ENCODE measurements at regions not wholly inside any gene's neighbourhood (a gene's known extent, or its start where the extent isn't known, plus 50 kb on each side); places are given as distances from the start of the nearest gene placed in this dataset.

DNA sequence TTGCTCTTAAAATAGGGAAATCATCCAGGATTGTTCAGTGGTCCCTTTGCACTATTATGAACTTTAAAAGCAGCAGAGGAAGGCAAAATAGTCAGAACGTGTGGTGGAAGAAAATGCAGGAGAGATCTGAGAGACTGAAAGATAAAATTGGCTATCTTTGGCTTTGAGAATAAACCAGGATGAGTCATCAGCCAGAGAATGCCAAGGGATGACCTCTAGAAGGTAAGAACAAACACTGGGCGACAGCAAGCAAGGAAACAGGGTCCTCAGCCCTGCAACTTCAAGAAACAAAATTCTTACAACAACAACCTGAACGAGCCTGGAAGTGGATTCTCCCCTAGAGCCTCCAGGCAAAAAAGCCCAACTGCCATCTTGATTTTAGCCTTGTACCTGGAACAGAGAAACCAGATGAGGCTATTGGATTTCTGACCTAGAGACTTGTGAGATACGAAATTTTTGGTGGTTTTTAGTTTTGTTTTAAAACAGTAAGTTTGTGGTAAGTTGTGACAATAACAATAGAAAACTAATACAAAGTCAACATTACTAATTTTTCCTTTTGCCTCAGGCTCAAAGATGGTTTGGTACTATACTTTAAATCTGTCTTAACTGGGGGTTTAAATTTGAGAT lies 130.2 kb upstream of the CNTNAP2 start:
- DNase-seq (ENCODE audit: low read depth), result no peak
- no peak overlapping the region for H3K4me3 ChIP-seq (ENCODE audit: low read depth, low read length)
- TF ChIP-seq, protein P1, sequence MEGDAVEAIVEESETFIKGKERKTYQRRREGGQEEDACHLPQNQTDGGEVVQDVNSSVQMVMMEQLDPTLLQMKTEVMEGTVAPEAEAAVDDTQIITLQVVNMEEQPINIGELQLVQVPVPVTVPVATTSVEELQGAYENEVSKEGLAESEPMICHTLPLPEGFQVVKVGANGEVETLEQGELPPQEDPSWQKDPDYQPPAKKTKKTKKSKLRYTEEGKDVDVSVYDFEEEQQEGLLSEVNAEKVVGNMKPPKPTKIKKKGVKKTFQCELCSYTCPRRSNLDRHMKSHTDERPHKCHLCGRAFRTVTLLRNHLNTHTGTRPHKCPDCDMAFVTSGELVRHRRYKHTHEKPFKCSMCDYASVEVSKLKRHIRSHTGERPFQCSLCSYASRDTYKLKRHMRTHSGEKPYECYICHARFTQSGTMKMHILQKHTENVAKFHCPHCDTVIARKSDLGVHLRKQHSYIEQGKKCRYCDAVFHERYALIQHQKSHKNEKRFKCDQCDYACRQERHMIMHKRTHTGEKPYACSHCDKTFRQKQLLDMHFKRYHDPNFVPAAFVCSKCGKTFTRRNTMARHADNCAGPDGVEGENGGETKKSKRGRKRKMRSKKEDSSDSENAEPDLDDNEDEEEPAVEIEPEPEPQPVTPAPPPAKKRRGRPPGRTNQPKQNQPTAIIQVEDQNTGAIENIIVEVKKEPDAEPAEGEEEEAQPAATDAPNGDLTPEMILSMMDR (IDR thresholded peaks at IDR 0.05; ENCODE audit: control insufficient read depth, extremely low read depth, insufficient read depth), result no peak

DNA sequence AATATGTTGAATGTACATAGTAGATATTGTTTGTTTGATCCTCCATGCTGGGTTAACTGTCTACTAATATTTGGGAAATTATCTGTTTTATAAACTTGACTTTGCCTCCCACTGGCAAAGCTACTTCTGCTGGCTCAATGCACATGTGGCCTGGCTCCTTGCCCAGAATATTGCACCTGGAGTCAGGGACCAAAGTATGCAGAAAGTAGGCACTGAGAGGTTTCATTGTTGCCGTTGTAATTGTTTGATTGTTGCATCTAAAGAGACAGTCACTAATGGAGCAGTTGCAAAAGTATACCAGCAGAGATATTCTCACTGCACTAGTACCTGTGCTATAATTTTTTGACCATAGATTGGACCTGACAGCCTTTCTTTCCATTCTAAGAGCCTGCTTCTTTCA lies 137.8 kb upstream of the CNTNAP2 start:
- no peak for DNase-seq (ENCODE audit: low read depth)
- TF ChIP-seq, protein P1 (IDR thresholded peaks at IDR 0.05; ENCODE audit: control insufficient read depth, extremely low read depth, insufficient read depth), result no peak
- no peak overlapping the region for H3K4me3 ChIP-seq (ENCODE audit: low read depth, low read length)

DNA sequence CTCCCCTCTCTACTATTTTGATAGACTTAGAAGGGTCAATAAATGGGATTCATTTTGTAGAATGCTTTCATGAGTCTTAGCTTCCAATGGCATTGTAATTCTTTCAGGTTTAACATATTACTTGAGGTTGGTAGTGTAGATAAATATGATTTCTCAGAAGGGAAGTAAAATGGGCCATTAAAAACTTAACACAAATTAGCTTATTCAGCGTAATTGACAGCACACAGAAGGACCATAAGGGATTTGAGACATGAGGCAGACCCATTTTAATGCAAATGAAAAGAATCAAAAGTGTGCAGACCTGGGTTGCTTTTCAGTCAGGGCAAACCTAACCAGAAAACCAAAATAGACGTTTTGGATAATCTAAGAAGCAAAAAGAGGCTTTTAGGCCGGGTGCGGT lies 156.6 kb upstream of the CNTNAP2 start:
- DNase-seq (ENCODE audit: low read depth), result no peak
- no peak overlapping the region for H3K4me3 ChIP-seq (ENCODE audit: low read depth, low read length)
- TF ChIP-seq, protein P1 (IDR thresholded peaks at IDR 0.05; ENCODE audit: control insufficient read depth, extremely low read depth, insufficient read depth), result no peak

- DNase-seq (ENCODE audit: low read depth), result no peak
- TF ChIP-seq, protein P1 (IDR thresholded peaks at IDR 0.05; ENCODE audit: control insufficient read depth, extremely low read depth, insufficient read depth), result no peak
- H3K4me3 ChIP-seq (ENCODE audit: low read depth, low read length), result no peak overlapping the region
Observed at GRCh38 chr7:145957160-145957890, 159.3 kb upstream of the CNTNAP2 start.

DNA sequence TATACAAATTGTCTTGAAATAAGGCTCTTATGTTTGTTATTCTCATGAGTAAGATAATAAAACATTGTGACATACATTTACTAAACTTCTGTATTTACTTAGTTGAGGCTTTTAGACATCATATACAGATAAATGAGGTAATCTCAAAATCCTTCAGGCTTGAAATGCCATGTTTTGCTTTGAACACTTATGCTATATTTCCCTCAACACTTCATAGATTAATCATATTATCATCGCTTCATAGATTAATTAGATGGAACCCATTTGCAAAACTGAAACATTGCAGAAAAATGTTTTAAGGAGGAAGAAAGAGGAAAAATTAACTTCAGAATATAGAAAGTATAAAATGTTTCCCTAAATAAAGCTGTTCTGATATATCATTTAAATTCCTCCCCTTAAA lies 165.0 kb upstream of the CNTNAP2 start:
- H3K4me3 ChIP-seq (ENCODE audit: low read depth, low read length), result no peak overlapping the region
- TF ChIP-seq, protein P1 (IDR thresholded peaks at IDR 0.05; ENCODE audit: control insufficient read depth, extremely low read depth, insufficient read depth), result no peak
- DNase-seq (ENCODE audit: low read depth), result no peak

DNA sequence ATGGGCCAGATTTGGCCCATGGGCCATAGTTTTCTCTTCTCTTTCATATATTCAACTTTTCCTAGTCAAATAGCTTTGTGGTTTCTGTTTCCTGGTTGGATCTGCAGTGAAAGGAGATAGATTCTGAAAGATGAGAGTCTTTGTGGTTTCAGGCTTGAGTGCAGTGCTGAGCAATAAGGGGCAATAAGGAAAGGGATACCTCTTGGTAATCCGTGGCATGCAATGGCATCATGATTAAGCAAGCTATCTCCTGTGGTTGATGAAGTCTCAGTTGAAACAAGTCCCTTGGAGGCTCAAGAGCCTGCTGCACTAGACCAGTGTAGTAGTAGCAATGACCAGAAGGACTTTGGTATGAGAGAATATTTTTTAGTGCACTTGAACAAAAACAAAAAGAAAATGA lies 187.7 kb upstream of the CNTNAP2 start:
- TF ChIP-seq, protein P1 (IDR thresholded peaks at IDR 0.05; ENCODE audit: control insufficient read depth, extremely low read depth, insufficient read depth), result no peak
- DNase-seq (ENCODE audit: low read depth), result no peak
- H3K4me3 ChIP-seq (ENCODE audit: low read depth, low read length), result no peak overlapping the region
